Urinary bladder (tissue), 3 donors: ENCODE measurements at regions not wholly inside any gene's neighbourhood (a gene's known extent, or its start where the extent isn't known, plus 50 kb on each side); places are given as distances from the start of the nearest gene placed in this dataset.

ENCODE experiments used
- DNase-seq: peaks from one replicate; pipeline ENCODE4 v3.0.0-alpha.2; 2015; ENCODE audit errors: extremely low spot score
- H3K27ac ChIP-seq: one replicate; pipeline ENCODE4 v1.5.1; 2013; ENCODE audit warnings: low read depth, mild to moderate bottlenecking, moderate library complexity
- H3K36me3 ChIP-seq: one replicate; pipeline ENCODE4 v1.6.1; 2013; ENCODE audit warnings: mild to moderate bottlenecking, moderate library complexity; ENCODE audit not compliant: insufficient read depth
- H3K4me1 ChIP-seq: one replicate; pipeline ENCODE4 v1.6.1; 2013; ENCODE audit warnings: mild to moderate bottlenecking, moderate library complexity; ENCODE audit not compliant: insufficient read depth
- H3K4me3 ChIP-seq: one replicate; pipeline ENCODE4 v1.5.1; 2013; ENCODE audit warnings: low read depth, low read length
- WGBS: extraction: QIAGEN DNeasy Blood & Tissue Kit; methylation state at CpG from one replicate; pipeline ENCODE4 v1.1.7; 2013; 5-methylcytosine and 5-hydroxymethylcytosine counted together
- donor health status: healthy with polysubstance abuse.
- donor health status: healthy.

DNA sequence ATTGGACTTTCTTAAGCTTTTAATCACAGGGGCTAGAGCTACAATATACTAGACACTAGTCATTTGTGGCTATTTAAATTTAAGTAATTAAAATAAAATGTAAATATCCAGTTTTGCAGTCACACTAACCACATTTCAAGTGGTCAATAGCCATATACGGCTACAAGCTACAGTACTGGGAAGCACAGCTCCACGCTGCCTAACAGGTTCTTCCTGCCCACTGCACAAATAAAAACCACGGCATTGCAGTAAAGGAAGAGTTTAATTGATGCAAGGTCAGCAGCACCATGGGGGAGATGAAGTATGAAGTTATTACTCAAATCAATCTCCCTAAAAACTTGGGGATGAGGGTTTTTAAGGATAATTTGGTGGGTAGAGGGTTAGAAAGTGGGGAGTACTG, 134.1 kb downstream of the LURAP1L start:
- DNase-seq = no peak
- no peaks in the 10 kb centered on the region for H3K4me1 ChIP-seq
- no peak overlapping the region for H3K4me3 ChIP-seq
- 85% methylated on average over 3 of the region's 3 CpGs for WGBS
- H3K27ac ChIP-seq = no peak overlapping the region
- H3K36me3 ChIP-seq = no peaks in the 10 kb centered on the region

GRCh38 chr9:12915366-12915954, 140.6 kb downstream of the LURAP1L start:
- DNase-seq = no peak
- no peaks in the 10 kb centered on the region for H3K36me3 ChIP-seq
- 89% methylated on average over 3 of the region's 3 CpGs for WGBS
- H3K4me1 ChIP-seq = no peaks in the 10 kb centered on the region
- H3K27ac ChIP-seq = no peak overlapping the region
- no peak overlapping the region for H3K4me3 ChIP-seq

GRCh38 chr9:12916042-12916441, 141.2 kb downstream of the LURAP1L start:
- DNase-seq = no peak
- WGBS = 76% methylated on average over 1 of the region's 1 CpG
- Histone ChIP-seq H3K4me1 (no peaks in the 10 kb centered on the region), H3K4me3 (no peak overlapping the region), H3K36me3 (no peaks in the 10 kb centered on the region), H3K27ac (no peak overlapping the region)

DNA sequence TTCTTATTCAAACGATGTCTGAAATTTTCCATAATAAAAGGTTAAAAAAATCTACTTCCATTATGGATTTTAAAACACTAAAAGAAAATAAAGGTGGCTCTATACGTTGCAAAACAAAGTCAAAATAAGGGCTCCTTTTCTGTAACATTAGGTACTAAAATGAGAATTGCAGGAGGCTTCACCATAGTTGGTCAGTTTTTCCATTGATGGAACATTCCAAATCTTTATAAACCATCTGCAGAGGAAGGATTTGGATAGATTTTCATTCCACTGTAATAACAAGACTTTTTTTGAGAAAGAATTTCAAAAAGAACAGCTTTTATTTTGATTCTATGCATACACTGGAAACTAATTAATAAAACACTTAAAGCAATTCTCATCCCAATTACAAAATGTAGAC, 145.6 kb downstream of the LURAP1L start:
- H3K27ac ChIP-seq = no peak overlapping the region
- H3K4me1 ChIP-seq = no peaks in the 10 kb centered on the region
- 71% methylated on average over 2 of the region's 2 CpGs for WGBS
- no peaks in the 10 kb centered on the region for H3K36me3 ChIP-seq
- H3K4me3 ChIP-seq = no peak overlapping the region
- no peak for DNase-seq

DNA sequence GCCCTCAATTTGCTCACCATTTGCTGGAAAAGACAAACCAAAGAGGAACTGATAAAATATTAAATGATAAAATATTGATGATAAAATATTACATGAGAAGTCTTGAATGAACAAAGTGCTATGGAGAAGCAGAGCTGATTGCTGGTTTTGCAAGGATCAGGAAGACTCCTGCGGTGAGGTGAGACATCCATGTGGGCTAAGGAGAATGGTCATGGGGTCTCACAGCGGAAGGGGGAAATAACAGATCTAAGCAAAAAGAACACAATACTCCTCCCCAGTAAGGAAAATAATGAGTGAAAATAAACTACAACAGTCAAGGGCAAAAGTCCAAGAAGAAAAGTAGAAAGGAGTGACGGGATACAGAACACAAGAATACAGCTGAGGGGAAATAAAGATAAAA, 146.8 kb downstream of the LURAP1L start:
- Histone ChIP-seq H3K27ac (no peak overlapping the region), H3K36me3 (no peaks in the 10 kb centered on the region), H3K4me1 (no peaks in the 10 kb centered on the region), H3K4me3 (no peak overlapping the region)
- no peak for DNase-seq
- 88% methylated on average over 3 of the region's 3 CpGs for WGBS

GRCh38 chr9:12922224-12922866, 147.5 kb downstream of the LURAP1L start:
- H3K4me3 ChIP-seq = no peak overlapping the region
- 59% methylated on average over 4 of the region's 4 CpGs for WGBS
- H3K36me3 ChIP-seq = no peaks in the 10 kb centered on the region
- no peak overlapping the region for H3K27ac ChIP-seq
- H3K4me1 ChIP-seq = no peaks in the 10 kb centered on the region
- no peak for DNase-seq

DNA sequence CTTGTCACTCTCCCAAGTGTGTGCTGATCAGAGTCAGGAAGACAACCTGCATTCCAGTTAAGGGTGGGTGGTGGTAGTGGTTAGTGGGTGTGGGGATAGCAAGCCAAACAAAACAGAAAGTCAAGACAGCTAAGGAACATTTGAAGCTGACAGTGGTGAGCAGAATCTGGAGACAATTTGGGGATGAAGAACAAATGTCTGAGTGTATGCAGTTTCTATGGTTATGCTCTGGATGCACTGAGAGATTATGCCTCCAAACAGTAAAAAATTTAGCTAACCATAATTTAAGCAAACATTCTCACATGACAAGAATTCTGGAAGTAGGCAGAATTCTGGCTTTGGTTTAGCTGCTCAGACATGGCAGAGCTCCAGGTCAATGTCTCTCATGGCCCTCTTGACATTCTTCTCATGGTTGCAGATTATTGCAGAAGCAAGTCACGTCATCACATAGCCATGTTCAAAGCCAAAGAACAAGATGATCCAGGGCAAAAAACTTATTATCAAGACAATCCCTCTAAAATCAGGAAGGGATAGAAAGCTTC, 148.7 kb downstream of the LURAP1L start:
- Histone ChIP-seq H3K27ac (no peak overlapping the region), H3K4me1 (no peaks in the 10 kb centered on the region), H3K36me3 (no peaks in the 10 kb centered on the region), H3K4me3 (no peak overlapping the region)
- DNase-seq = no peak
- WGBS = 28% methylated on average over 1 of the region's 1 CpG

- no peaks in the 10 kb centered on the region for H3K4me1 ChIP-seq
- no peak overlapping the region for H3K27ac ChIP-seq
- 81% methylated on average over 4 of the region's 4 CpGs for WGBS
- H3K36me3 ChIP-seq = no peaks in the 10 kb centered on the region
- no peak for DNase-seq
- no peak overlapping the region for H3K4me3 ChIP-seq
Measured at GRCh38 chr9:12930906-12931305, 156.1 kb downstream of the LURAP1L start.

GRCh38 chr9:12933957-12934356, 159.1 kb downstream of the LURAP1L start:
- Histone ChIP-seq H3K4me1 (no peaks in the 10 kb centered on the region), H3K4me3 (no peak overlapping the region), H3K27ac (no peak overlapping the region), H3K36me3 (no peaks in the 10 kb centered on the region)
- no peak for DNase-seq
- 52% methylated on average over 2 of the region's 2 CpGs for WGBS

- WGBS = 82% methylated on average over 6 of the region's 6 CpGs
Measured at GRCh38 chr9:12934545-12935272, 159.9 kb downstream of the LURAP1L start.

GRCh38 chr9:12935714-12936113, 160.9 kb downstream of the LURAP1L start:
- H3K4me1 ChIP-seq = no peaks in the 10 kb centered on the region
- no peaks in the 10 kb centered on the region for H3K36me3 ChIP-seq
- H3K4me3 ChIP-seq = no peak overlapping the region
- WGBS = 85% methylated on average over 2 of the region's 2 CpGs
- DNase-seq = no peak
- H3K27ac ChIP-seq = no peak overlapping the region

More at GRCh38 chr9:12934545-12935272, 159.9 kb downstream of the LURAP1L start:
- Histone ChIP-seq H3K4me1 (no peaks in the 10 kb centered on the region), H3K4me3 (no peak overlapping the region), H3K36me3 (no peaks in the 10 kb centered on the region), H3K27ac (no peak overlapping the region)
- no peak for DNase-seq

- 95% methylated on average over 4 of the region's 4 CpGs for WGBS
Measured at GRCh38 chr9:12954441-12954840, 179.6 kb downstream of the LURAP1L start.

DNA sequence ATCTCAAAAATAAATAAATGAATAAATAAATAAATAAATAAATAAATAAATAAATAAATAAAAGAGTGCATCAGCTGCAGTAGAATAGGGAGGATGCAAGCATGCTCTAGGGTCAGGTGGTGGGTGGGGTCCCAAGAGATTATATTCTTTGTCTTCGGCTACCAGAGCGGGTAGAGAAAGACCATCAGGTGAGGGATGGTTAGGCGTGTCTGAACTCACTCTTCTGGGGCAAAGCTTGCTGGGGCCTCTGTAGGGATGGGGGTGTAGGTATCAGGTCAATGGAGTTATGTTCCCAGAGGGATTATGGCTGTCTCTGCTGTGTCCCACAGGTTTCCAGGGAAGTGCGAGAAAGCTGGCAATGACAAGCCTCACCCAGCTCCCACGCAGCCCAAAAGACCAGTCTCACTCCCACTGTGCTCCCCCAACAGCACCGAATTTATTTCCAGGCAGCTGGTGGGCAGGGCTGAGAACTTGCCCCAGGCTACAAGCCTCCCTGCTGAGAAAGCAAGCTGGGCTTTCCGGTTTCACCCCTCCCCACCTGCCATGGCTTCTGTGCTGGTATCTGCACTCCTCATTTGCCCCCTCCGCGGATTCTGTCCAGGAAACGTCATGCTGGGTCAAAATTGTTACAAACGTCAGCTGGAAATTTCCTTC, 180.8 kb downstream of the LURAP1L start:
- Histone ChIP-seq H3K4me1 (no peaks in the 10 kb centered on the region), H3K36me3 (no peaks in the 10 kb centered on the region), H3K4me3 (no peak overlapping the region), H3K27ac (no peak overlapping the region)
- no peak for DNase-seq
- 73% methylated on average over 11 of the region's 11 CpGs for WGBS

More at GRCh38 chr9:12954441-12954840, 179.6 kb downstream of the LURAP1L start:
- Histone ChIP-seq H3K4me1 (no peaks in the 10 kb centered on the region), H3K27ac (no peak overlapping the region), H3K36me3 (no peaks in the 10 kb centered on the region), H3K4me3 (no peak overlapping the region)
- DNase-seq = no peak
